Bronchial epithelial cell (primary cell): ENCODE measurements at regions not wholly inside any gene's neighbourhood (a gene's known extent, or its start where the extent isn't known, plus 50 kb on each side); places are given as distances from the start of the nearest gene placed in this dataset.
A peak's percentile ranks its signal among the peaks of the same experiment; 100 is the strongest.

Experiments
- DNase-seq: peaks from one replicate; pipeline ENCODE4 v3.0.0-alpha.2; 2010; ENCODE audit warnings: low read depth
- FAIRE-seq: peaks from 2 replicates; lab custom pipeline; 2011; peaks lifted over from hg19 to GRCh38; lab: Jason Lieb, UNC
- H3K27me3 ChIP-seq: 2 replicates; pipeline ENCODE4 v1.5.1; 2011; ENCODE audit warnings: low read length; ENCODE audit not compliant: control insufficient read depth, insufficient read depth
- H3K36me3 ChIP-seq: 2 replicates; pipeline ENCODE4 v1.5.1; 2011; ENCODE audit warnings: low read length; ENCODE audit not compliant: control insufficient read depth, insufficient read depth
- H3K4me3 ChIP-seq: 2 replicates; pipeline ENCODE4 v1.5.1; 2011; ENCODE audit warnings: mild to moderate bottlenecking, low read depth, low read length, control low read depth
- TF ChIP-seq, protein P1 (sequence below): IDR thresholded peaks from 2 replicates; pipeline ENCODE4 v1.5.1; 2011; ENCODE audit warnings: mild to moderate bottlenecking, moderate library complexity, low read length, control low read depth, inconsistent platforms; ENCODE audit not compliant: insufficient read depth, severe bottlenecking

DNA sequence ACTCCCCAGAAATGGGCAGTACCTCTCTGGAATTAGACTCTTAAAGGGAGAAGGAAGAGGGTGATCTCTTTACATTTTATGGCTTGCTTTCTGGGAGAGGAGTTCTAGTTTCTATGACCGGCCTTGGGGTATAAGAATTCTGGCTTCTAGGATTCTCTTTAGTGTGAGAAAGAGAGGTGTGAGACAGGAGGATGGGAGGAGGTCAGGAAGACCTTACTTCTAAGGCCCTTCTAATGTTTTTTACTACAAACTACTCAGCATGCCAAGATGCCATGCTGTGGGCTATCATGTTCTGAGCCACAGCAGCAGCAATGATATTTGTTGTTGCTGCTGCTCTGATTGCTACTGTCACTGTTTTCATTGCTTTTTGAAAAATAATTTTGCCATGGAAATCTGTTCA, 538.3 kb downstream of the SLITRK6 start:
- no peak for FAIRE-seq
- Histone ChIP-seq H3K36me3 (no peaks in the 10 kb centered on the region), H3K27me3 (no peaks in the 10 kb centered on the region), H3K4me3 (no peak overlapping the region)
- TF ChIP-seq, protein P1, sequence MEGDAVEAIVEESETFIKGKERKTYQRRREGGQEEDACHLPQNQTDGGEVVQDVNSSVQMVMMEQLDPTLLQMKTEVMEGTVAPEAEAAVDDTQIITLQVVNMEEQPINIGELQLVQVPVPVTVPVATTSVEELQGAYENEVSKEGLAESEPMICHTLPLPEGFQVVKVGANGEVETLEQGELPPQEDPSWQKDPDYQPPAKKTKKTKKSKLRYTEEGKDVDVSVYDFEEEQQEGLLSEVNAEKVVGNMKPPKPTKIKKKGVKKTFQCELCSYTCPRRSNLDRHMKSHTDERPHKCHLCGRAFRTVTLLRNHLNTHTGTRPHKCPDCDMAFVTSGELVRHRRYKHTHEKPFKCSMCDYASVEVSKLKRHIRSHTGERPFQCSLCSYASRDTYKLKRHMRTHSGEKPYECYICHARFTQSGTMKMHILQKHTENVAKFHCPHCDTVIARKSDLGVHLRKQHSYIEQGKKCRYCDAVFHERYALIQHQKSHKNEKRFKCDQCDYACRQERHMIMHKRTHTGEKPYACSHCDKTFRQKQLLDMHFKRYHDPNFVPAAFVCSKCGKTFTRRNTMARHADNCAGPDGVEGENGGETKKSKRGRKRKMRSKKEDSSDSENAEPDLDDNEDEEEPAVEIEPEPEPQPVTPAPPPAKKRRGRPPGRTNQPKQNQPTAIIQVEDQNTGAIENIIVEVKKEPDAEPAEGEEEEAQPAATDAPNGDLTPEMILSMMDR = no peak
- DNase-seq = no peak

DNA sequence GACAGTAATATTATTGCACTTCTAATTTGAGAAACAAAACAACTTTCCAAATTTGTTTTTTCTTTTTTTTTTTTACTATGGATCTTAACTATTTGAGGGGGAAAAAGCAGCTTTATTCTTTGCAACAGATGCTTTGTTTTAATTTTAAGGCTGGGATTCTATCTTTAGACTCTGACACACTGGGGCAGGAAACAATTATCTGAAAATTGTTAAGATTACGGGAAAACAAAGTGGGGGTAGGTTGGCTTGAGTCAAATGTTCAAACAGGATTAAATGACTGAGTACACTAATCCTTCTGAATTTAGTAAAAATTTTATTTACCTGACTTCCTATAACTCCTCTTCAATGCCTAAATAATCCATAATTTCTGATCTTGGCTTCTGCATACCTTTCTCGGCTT, 543.2 kb downstream of the SLITRK6 start:
- DNase-seq (no peak), FAIRE-seq (no peak)
- TF ChIP-seq, protein P1 = no peak
- Histone ChIP-seq H3K36me3 (no peaks in the 10 kb centered on the region), H3K4me3 (no peak overlapping the region), H3K27me3 (no peaks in the 10 kb centered on the region)

DNA sequence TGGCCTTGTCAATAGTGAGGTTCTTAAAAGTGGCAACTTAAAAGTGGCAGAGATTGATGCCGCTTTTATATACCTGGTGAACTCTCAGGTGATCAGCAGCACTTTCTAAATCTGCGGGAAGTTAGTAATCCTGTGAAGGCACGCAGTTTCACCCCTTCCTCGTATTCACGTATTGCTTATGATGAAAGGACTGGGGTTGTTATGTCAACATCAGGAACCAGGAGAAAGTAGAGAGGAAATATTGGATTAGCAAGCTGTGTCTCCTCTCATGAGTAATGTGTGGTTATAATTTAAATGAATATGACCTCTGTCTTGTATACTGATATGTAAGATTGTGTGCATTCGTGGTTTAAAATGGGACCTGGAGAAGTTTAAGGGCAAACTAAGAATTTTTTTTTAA, 544.6 kb downstream of the SLITRK6 start:
- TF ChIP-seq, protein P1 = no peak
- H3K36me3 ChIP-seq = no peaks in the 10 kb centered on the region
- no peaks in the 10 kb centered on the region for H3K27me3 ChIP-seq
- DNase-seq (peak; percentile 66), FAIRE-seq (no peak)
- H3K4me3 ChIP-seq = no peak overlapping the region

DNA sequence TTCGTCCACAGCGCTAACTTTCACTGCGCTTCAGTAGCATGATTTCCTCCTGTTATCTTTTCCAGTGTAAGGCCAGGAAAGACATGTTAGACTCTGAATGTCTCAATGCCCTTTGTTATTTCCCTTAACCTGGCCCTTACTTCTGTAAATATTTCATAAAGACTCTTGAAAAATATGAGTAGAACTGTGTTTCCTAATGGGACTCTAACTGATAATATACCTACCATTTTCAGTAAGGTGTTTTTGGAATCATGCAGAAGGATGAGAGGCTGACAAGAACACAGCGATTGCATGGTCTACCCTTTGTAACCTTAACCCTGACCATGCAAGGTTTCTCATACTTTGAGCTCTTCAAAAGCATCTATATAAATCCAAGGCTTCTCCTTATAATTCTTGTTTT, 550.1 kb downstream of the SLITRK6 start:
- Histone ChIP-seq H3K36me3 (no peaks in the 10 kb centered on the region), H3K27me3 (no peaks in the 10 kb centered on the region), H3K4me3 (no peak overlapping the region)
- DNase-seq = no peak
- FAIRE-seq = no peak
- TF ChIP-seq, protein P1 = no peak

DNA sequence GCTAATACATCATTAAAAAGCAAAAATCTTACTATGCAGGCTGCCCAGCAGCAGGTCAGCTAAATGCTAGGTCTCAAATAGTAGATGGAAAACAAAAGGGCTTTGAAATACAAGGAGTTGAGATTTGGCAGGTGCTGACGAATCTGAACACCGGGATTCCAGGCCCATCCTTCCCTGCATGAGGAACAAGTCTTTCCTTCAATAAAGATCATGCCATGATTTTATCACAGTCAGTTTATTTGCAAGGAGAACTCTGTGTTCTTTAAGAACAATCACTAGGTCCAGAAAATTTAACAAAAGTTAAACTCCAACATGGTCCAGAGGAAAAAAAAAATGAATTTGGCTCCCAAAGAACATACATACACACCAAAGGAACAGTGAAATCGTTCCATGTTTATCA, 551.4 kb downstream of the SLITRK6 start:
- TF ChIP-seq, protein P1 = no peak
- FAIRE-seq (no peak), DNase-seq (no peak)
- Histone ChIP-seq H3K4me3 (no peak overlapping the region), H3K27me3 (no peaks in the 10 kb centered on the region), H3K36me3 (no peaks in the 10 kb centered on the region)

DNA sequence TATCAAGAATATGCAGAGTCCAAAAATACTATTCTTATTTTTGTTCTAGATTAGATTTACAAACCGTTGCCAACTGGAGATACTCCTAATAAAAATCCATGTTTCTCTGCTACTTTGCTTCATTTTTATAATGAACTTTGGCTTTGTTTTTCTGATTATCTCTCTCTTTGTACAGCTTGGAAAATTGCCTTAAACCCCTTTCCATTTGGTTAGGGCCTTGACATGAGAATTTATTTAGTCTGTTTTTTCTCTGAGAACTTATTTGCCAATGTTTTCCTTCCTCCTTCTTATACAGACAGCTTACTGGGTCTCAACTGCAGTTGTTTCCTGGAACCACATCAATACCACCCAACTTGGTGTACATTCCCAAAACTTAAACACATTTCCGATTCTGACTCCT, 555.4 kb downstream of the SLITRK6 start:
- DNase-seq = no peak
- H3K36me3 ChIP-seq = no peaks in the 10 kb centered on the region

More for the DNA sequence above, 555.4 kb downstream of the SLITRK6 start:
- no peaks in the 10 kb centered on the region for H3K27me3 ChIP-seq
- no peak for FAIRE-seq
- TF ChIP-seq, protein P1 = no peak
- H3K4me3 ChIP-seq = no peak overlapping the region
